Activated naive CD4-positive, alpha-beta T cell treated with anti-CD3 and anti-CD28 coated beads, Interleukin-2, amount 50 U/mL, for 16 hours (primary cell): ENCODE measurements at regions not wholly inside any gene's neighbourhood (a gene's known extent, or its start where the extent isn't known, plus 50 kb on each side); places are given as distances from the start of the nearest gene placed in this dataset.

Experiments
- DNase-seq: peaks from one replicate; pipeline ENCODE4 v3.0.0-alpha.2; 2020

GRCh38 chr2:198385326-198385725 is 580.9 kb downstream of the PLCL1 start:
- no peak for DNase-seq

- no peak for DNase-seq
Observed at GRCh38 chr2:198383392-198383791, 579.0 kb downstream of the PLCL1 start.

GRCh38 chr2:198382811-198383210 is 578.4 kb downstream of the PLCL1 start:
- no peak for DNase-seq

- no peak for DNase-seq
Observed at GRCh38 chr2:198376677-198377076, 572.3 kb downstream of the PLCL1 start.

GRCh38 chr2:198375083-198375410 is 570.7 kb downstream of the PLCL1 start:
- DNase-seq, result no peak

GRCh38 chr2:198374375-198375082 is 570.1 kb downstream of the PLCL1 start:
- peak; percentile 17 for DNase-seq

GRCh38 chr2:198371921-198372543 is 567.6 kb downstream of the PLCL1 start:
- no peak for DNase-seq

- DNase-seq, result no peak
Observed at GRCh38 chr2:198371329-198371728, 566.9 kb downstream of the PLCL1 start.

- no peak for DNase-seq
Observed at GRCh38 chr2:198368089-198368488, 563.7 kb downstream of the PLCL1 start.

GRCh38 chr2:198362740-198363139 is 558.3 kb downstream of the PLCL1 start:
- no peak for DNase-seq

- no peak for DNase-seq
Observed at GRCh38 chr2:198359308-198359707, 554.9 kb downstream of the PLCL1 start.

- no peak for DNase-seq
Observed at GRCh38 chr2:198356157-198356556, 551.8 kb downstream of the PLCL1 start.

- DNase-seq, result no peak
Observed at GRCh38 chr2:198351647-198352046, 547.3 kb downstream of the PLCL1 start.

- no peak for DNase-seq
Observed at GRCh38 chr2:198347946-198348345, 543.6 kb downstream of the PLCL1 start.

GRCh38 chr2:198347349-198347748 is 543.0 kb downstream of the PLCL1 start:
- no peak for DNase-seq

- no peak for DNase-seq
Observed at GRCh38 chr2:198343471-198343870, 539.1 kb downstream of the PLCL1 start.

GRCh38 chr2:198340846-198341245 is 536.5 kb downstream of the PLCL1 start:
- no peak for DNase-seq

GRCh38 chr2:198339116-198339515 is 534.7 kb downstream of the PLCL1 start:
- DNase-seq, result no peak

- no peak for DNase-seq
Observed at GRCh38 chr2:198337368-198337767, 533.0 kb downstream of the PLCL1 start.

GRCh38 chr2:198328454-198328853 is 524.1 kb downstream of the PLCL1 start:
- DNase-seq, result no peak

- no peak for DNase-seq
Observed at GRCh38 chr2:198327526-198327925, 523.1 kb downstream of the PLCL1 start.

- no peak for DNase-seq
Observed at GRCh38 chr2:198326431-198326830, 522.0 kb downstream of the PLCL1 start.

GRCh38 chr2:198325359-198325758 is 521.0 kb downstream of the PLCL1 start:
- no peak for DNase-seq

- no peak for DNase-seq
Observed at GRCh38 chr2:198324071-198324470, 519.7 kb downstream of the PLCL1 start.

- DNase-seq, result no peak
Observed at GRCh38 chr2:198322275-198322674, 517.9 kb downstream of the PLCL1 start.
